GM12878 (cell line): ENCODE measurements at regions not wholly inside any gene's neighbourhood (a gene's known extent, or its start where the extent isn't known, plus 50 kb on each side); places are given as distances from the start of the nearest gene placed in this dataset.

Source experiments
- ATAC-seq: fragments of 200-7000 bp; cut with Tn5 transposase; 3 replicates; pipeline ENCODE4 v1.9.1; 2020; ENCODE audit warnings: mild to moderate bottlenecking, moderate library complexity
- BruUV-seq: library from RNA; stranded (reverse); fragments of 400-500 nt; replicated peaks from 2 replicates; lab custom pipeline; 2021; lab: Mats Ljungman, UMichigan
- CTCF ChIA-PET: fragments of 300-600 bp; sonication (Branson Sonifier 250); formaldehyde crosslinking; extraction: SDS; loops from one replicate; lab custom pipeline; 2021; ENCODE audit warnings: inconsistent platforms; lab: Yijun Ruan, JAX
- POLR2A ChIA-PET: fragments of 350-600 bp; formaldehyde crosslinking; extraction: SDS; loops from one replicate; lab custom pipeline; 2021; ENCODE audit warnings: inconsistent platforms; lab: Charles Lee
- RAD21 ChIA-PET: fragments of 300-600 bp; sonication (Branson Sonifier 250); formaldehyde crosslinking; loops from one replicate; lab custom pipeline; 2023; ENCODE audit warnings: antibody characterized with exemption; ENCODE audit not compliant: unreplicated experiment; lab: Charles Lee
- SMC1A ChIA-PET: fragments of 300-600 bp; sonication (Branson Sonifier 250); formaldehyde crosslinking; loops from one replicate; lab custom pipeline; 2023; ENCODE audit not compliant: unreplicated experiment, uncharacterized antibody; lab: Charles Lee
- DNase-seq: peaks from one replicate; pipeline ENCODE4 v3.0.0-alpha.2; 2011; ENCODE audit warnings: low read depth, low spot score
- FAIRE-seq: peaks from 3 replicates; lab custom pipeline; 2011; peaks lifted over from hg19 to GRCh38; lab: Jason Lieb, UNC
- H2AFZ ChIP-seq: 2 replicates; pipeline ENCODE4 v1.6.0; 2011; ENCODE audit warnings: low read depth, low read length, control low read depth; ENCODE audit not compliant: control insufficient read depth
- H3K27ac ChIP-seq: 2 replicates; pipeline ENCODE4 v1.5.1; 2011; ENCODE audit warnings: control low read depth; ENCODE audit not compliant: control insufficient read depth, insufficient read depth
- H3K27me3 ChIP-seq, 2 experiments: replicated peaks in 1 of 2; 2 replicates each; pipeline versions ENCODE4 v1.6.0 to v1.6.1; 2011; ENCODE audit warnings: low read length in 1 of 2; ENCODE audit not compliant: control insufficient read depth in 2 of 2, insufficient read depth in 2 of 2
- H3K36me3 ChIP-seq, 2 experiments: 2 replicates each; pipeline ENCODE4 v1.5.1; 2011; ENCODE audit warnings: low read length in 1 of 2; ENCODE audit not compliant: control insufficient read depth in 2 of 2, insufficient read depth in 2 of 2
- H3K4me1 ChIP-seq: 2 replicates; pipeline ENCODE4 v1.6.1; 2011; ENCODE audit warnings: mild to moderate bottlenecking, low read length, moderate library complexity, mixed read lengths; ENCODE audit not compliant: control insufficient read depth, insufficient read depth
- H3K4me2 ChIP-seq: 2 replicates; pipeline ENCODE4 v1.6.0; 2011; ENCODE audit warnings: control low read depth; ENCODE audit not compliant: control insufficient read depth, insufficient read depth
- H3K4me3 ChIP-seq: fragments of 200-600 bp; sonication (generic); 2 replicates; pipeline ENCODE4 v1.5.1; 2016
- H3K79me2 ChIP-seq: 2 replicates; pipeline ENCODE4 v1.6.0; 2011; ENCODE audit warnings: low read length; ENCODE audit not compliant: control insufficient read depth, insufficient read depth
- H3K9ac ChIP-seq: 2 replicates; pipeline ENCODE4 v1.8.0; 2011; ENCODE audit warnings: low read length, control low read depth, mixed read lengths; ENCODE audit not compliant: control insufficient read depth, insufficient read depth
- H3K9me3 ChIP-seq: replicated peaks from 3 replicates; pipeline ENCODE4 v1.5.1; 2011; ENCODE audit warnings: mild to moderate bottlenecking, low read length; ENCODE audit not compliant: control insufficient read depth, insufficient read depth
- H4K20me1 ChIP-seq: 2 replicates; pipeline ENCODE4 v1.6.0; 2011; ENCODE audit not compliant: control insufficient read depth, insufficient read depth
- NFYA ChIP-seq: IDR thresholded peaks from 2 replicates; pipeline ENCODE4 v1.6.1; 2011; ENCODE audit warnings: low read depth, mild to moderate bottlenecking, low read length, improper control_type of control experiment, borderline replicate concordance
- NR2C2 ChIP-seq: IDR thresholded peaks from 2 replicates; pipeline ENCODE4 v1.6.1; 2011; ENCODE audit warnings: borderline replicate concordance, low read depth; ENCODE audit not compliant: control insufficient read depth, insufficient read length
- RCOR1 ChIP-seq: conservative IDR thresholded peaks from 2 replicates; pipeline ENCODE4 v1.6.1; 2012; ENCODE audit warnings: low read depth, low read length, improper control_type of control experiment
- SKIL ChIP-seq: fragments of 450-650 bp; IDR thresholded peaks from 2 replicates; pipeline ENCODE4 v1.6.1; 2017; ENCODE audit warnings: mild to moderate bottlenecking, low read depth, inconsistent platforms; ENCODE audit not compliant: poor library complexity, severe bottlenecking
- SMC3 ChIP-seq: IDR thresholded peaks from 2 replicates; pipeline ENCODE4 v1.6.1; 2011; ENCODE audit warnings: low read length, improper control_type of control experiment, borderline replicate concordance
- SREBF1 ChIP-seq: IDR thresholded peaks from 2 replicates; pipeline ENCODE4 v1.6.1; 2012; ENCODE audit warnings: mild to moderate bottlenecking, low read length
- STAT1 ChIP-seq: fragments of 450-650 bp; conservative IDR thresholded peaks from 2 replicates; pipeline ENCODE4 v1.6.1; 2014; ENCODE audit warnings: antibody characterized with exemption, mild to moderate bottlenecking
- TBL1XR1 ChIP-seq: IDR thresholded peaks from 2 replicates; pipeline ENCODE4 v1.6.1; 2012; ENCODE audit warnings: low read depth, low read length, improper control_type of control experiment
- ZBTB33 ChIP-seq: fragments of 450-650 bp; IDR thresholded peaks from 2 replicates; pipeline ENCODE4 v1.6.1; 2017; ENCODE audit warnings: mild to moderate bottlenecking
- WGBS: methylation state at CpG from one replicate; pipeline ENCODE4 v1.1.6; 2016; ENCODE audit warnings: low lambda C conversion rate; ENCODE audit not compliant: insufficient replicate concordance, insufficient coverage; ENCODE audit errors: missing lambda C conversion rate; 5-methylcytosine and 5-hydroxymethylcytosine counted together
- in situ Hi-C: fragments of 300-500 bp; cut with MboI; formaldehyde crosslinking; loops from 9 replicates; pipeline ENCODE4 v1.14.3; 2018; ENCODE audit warnings: mixed read lengths
- intact Hi-C: fragments of 100-400 bp; cut with micrococcal nuclease; formaldehyde crosslinking; loops from one replicate; pipeline ENCODE4 v1.14.2; 2022; ENCODE audit not compliant: unreplicated experiment
- TF ChIP-seq, protein P1 (sequence below): IDR thresholded peaks from 2 replicates; pipeline ENCODE4 v1.6.1; 2011; ENCODE audit warnings: borderline replicate concordance, low read depth, mild to moderate bottlenecking, moderate library complexity, mixed read lengths, low read length; ENCODE audit not compliant: insufficient read depth; ENCODE audit errors: extremely low read length

GRCh38 chr3:94775746-94776145 is 712.9 kb downstream of the NSUN3 start:
- TF ChIP-seq, protein P1, sequence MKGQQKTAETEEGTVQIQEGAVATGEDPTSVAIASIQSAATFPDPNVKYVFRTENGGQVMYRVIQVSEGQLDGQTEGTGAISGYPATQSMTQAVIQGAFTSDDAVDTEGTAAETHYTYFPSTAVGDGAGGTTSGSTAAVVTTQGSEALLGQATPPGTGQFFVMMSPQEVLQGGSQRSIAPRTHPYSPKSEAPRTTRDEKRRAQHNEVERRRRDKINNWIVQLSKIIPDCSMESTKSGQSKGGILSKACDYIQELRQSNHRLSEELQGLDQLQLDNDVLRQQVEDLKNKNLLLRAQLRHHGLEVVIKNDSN = no peak
- TF ChIP-seq TBL1XR1 = no peak
- no peak for TF ChIP-seq ZBTB33
- TF ChIP-seq NR2C2 = no peak
- no peak for TF ChIP-seq STAT1
- no peak for TF ChIP-seq SREBF1
- TF ChIP-seq SKIL = no peak
- no peak for TF ChIP-seq SMC3
- no peak for TF ChIP-seq RCOR1
- TF ChIP-seq NFYA = no peak

More at GRCh38 chr3:94775746-94776145, 712.9 kb downstream of the NSUN3 start:
- H2AFZ ChIP-seq = no peak overlapping the region
- H4K20me1 ChIP-seq = no peaks in the 10 kb centered on the region
- FAIRE-seq = no peak
- ChIA-PET SMC1A (interaction anchor here (1.6 kb wide), 1 partner anchor 12 kb away, joined by 3 read pairs; no protein-coding TSS in a partner anchor), CTCF (no interaction called here), RAD21 (no interaction called here), POLR2A (no interaction called here)
- no peaks in the 10 kb centered on the region for H3K36me3 ChIP-seq
- no peak overlapping the region for H3K27ac ChIP-seq
- intact Hi-C loops = no loop called here
- no peaks in the 10 kb centered on the region; the same call in 2 of the 3 replicates for H3K9me3 ChIP-seq
- no peaks in the 10 kb centered on the region for H3K27me3 ChIP-seq
- no peak overlapping the region for H3K9ac ChIP-seq
- in situ Hi-C loops = no loop called here
- no peak for DNase-seq
- WGBS = 4% methylated on average over 2 of the region's 2 CpGs
- no peak overlapping the region for H3K4me3 ChIP-seq
- no TSS peak for BruUV-seq
- no peak for ATAC-seq
- no peak overlapping the region for H3K4me2 ChIP-seq
- no peaks in the 10 kb centered on the region for H3K4me1 ChIP-seq
- no peaks in the 10 kb centered on the region for H3K79me2 ChIP-seq
